SK-N-SH (cell line): ENCODE measurements at regions not wholly inside any gene's neighbourhood (a gene's known extent, or its start where the extent isn't known, plus 50 kb on each side); places are given as distances from the start of the nearest gene placed in this dataset.

Source experiments
- CTCF ChIA-PET: fragments of 300-600, 350-600 bp; formaldehyde crosslinking; extraction: SDS; loops from one replicate; lab custom pipeline; 2021; lab: Yijun Ruan, JAX
- POLR2A ChIA-PET: fragments of 350-600 bp; sonication (Branson Sonifier 250); formaldehyde crosslinking; extraction: SDS; loops from one replicate; lab custom pipeline; 2020; ENCODE audit warnings: antibody characterized with exemption, inconsistent platforms; lab: Yijun Ruan, JAX
- DNase-seq: peaks from one replicate; pipeline ENCODE4 v3.0.0; 2012
- H2AFZ ChIP-seq: fragments of 200-600 bp; sonication (generic); 2 replicates; pipeline ENCODE4 v1.8.1; 2016; ENCODE audit warnings: antibody characterized with exemption, mild to moderate bottlenecking, low read depth
- H3F3A ChIP-seq: fragments of 200-600 bp; sonication (generic); replicated peaks from 2 replicates; pipeline ENCODE3; 2016; ENCODE audit warnings: antibody characterized with exemption, mild to moderate bottlenecking; ENCODE audit not compliant: insufficient read depth
- H3K27ac ChIP-seq, 2 experiments: fragments of 200-500 bp in 1 of 2; fragments of 200-600 bp in 1 of 2; sonication (Bioruptor generic) in 1 of 2; sonication (generic), shearing (Covaris generic) in 1 of 2; 2 replicates each; pipeline versions ENCODE4 v1.5.1 to v1.6.1; 2014 to 2016; ENCODE audit warnings: low read depth in 2 of 2, inconsistent platforms in 1 of 2, low read length in 1 of 2, mild to moderate bottlenecking in 1 of 2, mixed read lengths in 1 of 2
- H3K27me3 ChIP-seq: fragments of 200-600 bp; sonication (generic), shearing (Covaris generic); 2 replicates; pipeline ENCODE4 v1.6.1; 2016; ENCODE audit warnings: mixed run types; ENCODE audit not compliant: insufficient read depth
- H3K36me3 ChIP-seq, 2 experiments: fragments of 200-500 bp in 1 of 2; fragments of 200-600 bp in 1 of 2; sonication (Bioruptor generic) in 1 of 2; sonication (generic) in 1 of 2; replicated peaks in 1 of 2; 2 replicates each; pipeline versions ENCODE3 to v1.5.1; 2014 to 2016; ENCODE audit warnings: low read length in 1 of 2, mild to moderate bottlenecking in 1 of 2; ENCODE audit not compliant: insufficient read depth in 2 of 2, control insufficient read depth in 1 of 2
- H3K4me1 ChIP-seq, 2 experiments: fragments of 200-500 bp in 1 of 2; fragments of 200-600 bp in 1 of 2; sonication (Bioruptor generic) in 1 of 2; sonication (generic), shearing (Covaris generic) in 1 of 2; 2 replicates each; pipeline versions ENCODE4 v1.5.1 to v1.6.1; 2014 to 2016; ENCODE audit warnings: low read depth in 1 of 2, low read length in 1 of 2, mixed run types in 1 of 2; ENCODE audit not compliant: insufficient read depth in 2 of 2, control insufficient read depth in 1 of 2
- H3K4me2 ChIP-seq: fragments of 200-600 bp; sonication (generic), shearing (Covaris generic); 2 replicates; pipeline ENCODE4 v1.6.1; 2017; ENCODE audit warnings: mixed run types
- H3K4me3 ChIP-seq, 2 experiments: fragments of 200-500 bp in 1 of 2; fragments of 200-600 bp in 1 of 2; sonication (Bioruptor generic) in 1 of 2; sonication (generic), shearing (Covaris generic) in 1 of 2; 2 replicates each; pipeline versions ENCODE4 v1.5.1 to v1.8.1; 2014 to 2016; ENCODE audit warnings: low read depth in 2 of 2, inconsistent platforms in 1 of 2, low read length in 1 of 2, mild to moderate bottlenecking in 1 of 2, mixed read lengths in 1 of 2, moderate library complexity in 1 of 2
- H3K79me2 ChIP-seq: fragments of 200-600 bp; sonication (generic); 2 replicates; pipeline ENCODE4 v1.8.1; 2017; ENCODE audit warnings: mild to moderate bottlenecking; ENCODE audit not compliant: insufficient read depth
- H3K9ac ChIP-seq: fragments of 200-600 bp; sonication (generic); 2 replicates; pipeline ENCODE4 v1.6.1; 2017; ENCODE audit warnings: mixed run types
- H3K9me2 ChIP-seq: fragments of 200-600 bp; sonication (generic); 2 replicates; pipeline ENCODE4 v1.6.1; 2017; ENCODE audit warnings: mixed run types
- H3K9me3 ChIP-seq: fragments of 200-600 bp; sonication (generic); 2 replicates; pipeline ENCODE4 v1.6.1; 2017; ENCODE audit warnings: mixed run types, mild to moderate bottlenecking, moderate library complexity
- H4K20me1 ChIP-seq: fragments of 200-600 bp; sonication (generic); 2 replicates; pipeline ENCODE4 v1.6.1; 2017; ENCODE audit warnings: mild to moderate bottlenecking, mixed run types; ENCODE audit not compliant: insufficient read depth
- EP300 ChIP-seq, 2 experiments: IDR thresholded peaks; 2 replicates each; pipeline versions ENCODE4 v1.4.0 to v1.6.1; 2012; ENCODE audit warnings: borderline replicate concordance in 1 of 2, low read depth in 1 of 2, low read length in 1 of 2
- FOXJ3 ChIP-seq: sonication (generic); formaldehyde crosslinking; IDR thresholded peaks from 2 replicates; pipeline ENCODE4 v1.5.1; 2020; ENCODE audit warnings: mild to moderate bottlenecking, missing genetic modification reagents
- GABPA ChIP-seq: IDR thresholded peaks from 2 replicates; pipeline ENCODE4 v1.4.0; 2012; ENCODE audit warnings: low read depth, mild to moderate bottlenecking
- JUND ChIP-seq: IDR thresholded peaks from 2 replicates; pipeline ENCODE4 v1.4.0; 2012
- MXI1 ChIP-seq: IDR thresholded peaks from 2 replicates; pipeline ENCODE4 v1.6.1; 2012; ENCODE audit warnings: mild to moderate bottlenecking, low read depth, low read length, improper control_type of control experiment
- NFIC ChIP-seq: IDR thresholded peaks from 2 replicates; pipeline ENCODE4 v1.4.0; 2012; ENCODE audit warnings: borderline replicate concordance
- NRF1 ChIP-seq: IDR thresholded peaks from 2 replicates; pipeline ENCODE4 v1.6.1; 2012; ENCODE audit warnings: low read depth, mild to moderate bottlenecking, low read length
- POLR2AphosphoS5 ChIP-seq: IDR thresholded peaks from 2 replicates; pipeline ENCODE4 v1.6.1; 2012; ENCODE audit warnings: low read depth, low read length
- RAD21 ChIP-seq: IDR thresholded peaks from 2 replicates; pipeline ENCODE4 v1.6.1; 2012; ENCODE audit warnings: mild to moderate bottlenecking, low read length
- REST ChIP-seq: IDR thresholded peaks from 2 replicates; pipeline ENCODE4 v1.6.1; 2012; ENCODE audit warnings: mild to moderate bottlenecking, low read depth, low read length, moderate library complexity
- RXRA ChIP-seq: IDR thresholded peaks from 2 replicates; pipeline ENCODE4 v1.4.0; 2012; ENCODE audit warnings: low read depth, mild to moderate bottlenecking, borderline replicate concordance
- SIN3A ChIP-seq: IDR thresholded peaks from 2 replicates; pipeline ENCODE4 v1.6.1; 2012; ENCODE audit warnings: low read depth, mild to moderate bottlenecking, low read length, moderate library complexity, borderline replicate concordance
- TAF1 ChIP-seq: IDR thresholded peaks from 2 replicates; pipeline ENCODE4 v1.6.1; 2012; ENCODE audit warnings: low read depth, mild to moderate bottlenecking, low read length, moderate library complexity, borderline replicate concordance
- TCF12 ChIP-seq: IDR thresholded peaks from 2 replicates; pipeline ENCODE4 v1.4.0; 2012
- TEAD4 ChIP-seq: IDR thresholded peaks from 2 replicates; pipeline ENCODE4 v1.4.0; 2012; ENCODE audit warnings: mild to moderate bottlenecking, borderline replicate concordance; ENCODE audit not compliant: insufficient read depth
- YY1 ChIP-seq: IDR thresholded peaks from 2 replicates; pipeline ENCODE4 v1.4.0; 2012; ENCODE audit warnings: low read depth, mild to moderate bottlenecking
- WGBS: methylation state at CpG from one replicate; pipeline ENCODE4 v1.1.6; 2017; ENCODE audit warnings: low lambda C conversion rate; 5-methylcytosine and 5-hydroxymethylcytosine counted together
- TF ChIP-seq, protein P1 (sequence below): IDR thresholded peaks from 2 replicates; pipeline ENCODE4 v1.4.0; 2012; ENCODE audit warnings: low read depth, borderline replicate concordance
- TF ChIP-seq, protein P2 (sequence below): fragments of 150-350 bp; IDR thresholded peaks from 2 replicates; pipeline ENCODE4 v1.6.1; 2017; ENCODE audit warnings: antibody characterized with exemption, low read length, low read depth, borderline replicate concordance

GRCh38 chr13:55714120-55714519 is 1426.6 kb upstream of the PRR20A start:
- no peak overlapping the region for H3K4me3 ChIP-seq
- H3K9me3 ChIP-seq, result no peaks in the 10 kb centered on the region
- no peaks in the 10 kb centered on the region for H3K27me3 ChIP-seq
- H3K4me1 ChIP-seq, result no peaks in the 10 kb centered on the region
- H3F3A ChIP-seq, result no peaks in the 10 kb centered on the region
- no peak overlapping the region for H3K9ac ChIP-seq
- ChIA-PET CTCF (no interaction called here), POLR2A (no interaction called here)
- H3K79me2 ChIP-seq, result no peaks in the 10 kb centered on the region
- H3K9me2 ChIP-seq, result no peaks in the 10 kb centered on the region
- no peak overlapping the region for H3K27ac ChIP-seq
- H3K36me3 ChIP-seq, result no peaks in the 10 kb centered on the region
- H2AFZ ChIP-seq, result no peak overlapping the region
- DNase-seq, result no peak
- H4K20me1 ChIP-seq, result no peaks in the 10 kb centered on the region
- H3K4me2 ChIP-seq, result no peak overlapping the region
- TF ChIP-seq MXI1 (no peak), GABPA (no peak), RXRA (no peak), POLR2AphosphoS5 (no peak), NFIC (no peak), JUND (no peak), TAF1 (no peak), SIN3A (no peak), REST (no peak), NRF1 (no peak), TCF12 (no peak), RAD21 (no peak), YY1 (no peak), TEAD4 (no peak), EP300 (IDR thresholded peaks at IDR 0.05; ENCODE audit: borderline replicate concordance in 1 of 2, low read depth in 1 of 2, low read length in 1 of 2) (no peak)

DNA sequence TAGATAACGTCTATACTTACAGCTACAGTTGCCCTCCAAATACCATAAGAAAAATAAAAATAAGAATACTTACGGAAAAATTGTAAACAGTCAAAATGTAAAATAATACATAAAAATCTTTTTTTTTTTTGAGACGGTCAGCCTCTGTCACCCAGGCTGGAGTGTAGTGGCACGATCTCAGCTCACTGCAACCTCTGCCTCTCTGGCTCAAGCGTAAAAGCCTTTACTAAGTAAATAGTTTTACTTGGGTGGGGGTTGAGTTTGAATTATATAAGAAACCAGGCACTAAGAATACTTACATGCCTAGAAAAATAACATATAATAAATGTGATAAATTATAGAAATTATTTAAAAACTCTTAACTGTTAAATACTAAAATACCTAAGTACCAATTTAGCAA is 1413.0 kb upstream of the PRR20A start:
- WGBS, result 18% methylated on average over 5 of the region's 5 CpGs
- ChIA-PET POLR2A (no interaction called here), CTCF (no interaction called here)
- Histone ChIP-seq H2AFZ (no peak overlapping the region), H3K4me2 (no peak overlapping the region), H3K9me2 (no peaks in the 10 kb centered on the region), H3K36me3 (no peaks in the 10 kb centered on the region), H4K20me1 (no peaks in the 10 kb centered on the region), H3K9ac (no peak overlapping the region), H3K4me1 (no peaks in the 10 kb centered on the region), H3K27ac (no peak overlapping the region), H3K9me3 (no peaks in the 10 kb centered on the region), H3F3A (no peaks in the 10 kb centered on the region), H3K27me3 (no peaks in the 10 kb centered on the region), H3K4me3 (no peak overlapping the region), H3K79me2 (no peaks in the 10 kb centered on the region)
- DNase-seq, result no peak
- TF ChIP-seq SIN3A (no peak), RXRA (no peak), REST (no peak), FOXJ3 (CRISPR knock-in tag) (no peak)
- TF ChIP-seq, protein P1, sequence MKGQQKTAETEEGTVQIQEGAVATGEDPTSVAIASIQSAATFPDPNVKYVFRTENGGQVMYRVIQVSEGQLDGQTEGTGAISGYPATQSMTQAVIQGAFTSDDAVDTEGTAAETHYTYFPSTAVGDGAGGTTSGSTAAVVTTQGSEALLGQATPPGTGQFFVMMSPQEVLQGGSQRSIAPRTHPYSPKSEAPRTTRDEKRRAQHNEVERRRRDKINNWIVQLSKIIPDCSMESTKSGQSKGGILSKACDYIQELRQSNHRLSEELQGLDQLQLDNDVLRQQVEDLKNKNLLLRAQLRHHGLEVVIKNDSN, result no peak
- TF ChIP-seq, protein P2, sequence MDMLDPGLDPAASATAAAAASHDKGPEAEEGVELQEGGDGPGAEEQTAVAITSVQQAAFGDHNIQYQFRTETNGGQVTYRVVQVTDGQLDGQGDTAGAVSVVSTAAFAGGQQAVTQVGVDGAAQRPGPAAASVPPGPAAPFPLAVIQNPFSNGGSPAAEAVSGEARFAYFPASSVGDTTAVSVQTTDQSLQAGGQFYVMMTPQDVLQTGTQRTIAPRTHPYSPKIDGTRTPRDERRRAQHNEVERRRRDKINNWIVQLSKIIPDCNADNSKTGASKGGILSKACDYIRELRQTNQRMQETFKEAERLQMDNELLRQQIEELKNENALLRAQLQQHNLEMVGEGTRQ, result no peak
